PC-9 (cell line): ENCODE measurements at regions not wholly inside any gene's neighbourhood (a gene's known extent, or its start where the extent isn't known, plus 50 kb on each side); places are given as distances from the start of the nearest gene placed in this dataset.

Experiments used
- BruUV-seq: library from RNA; stranded (reverse); fragments of 400-500 nt; replicated peaks from 2 replicates; lab custom pipeline; 2021; lab: Mats Ljungman, UMichigan
- CTCF ChIA-PET: fragments of 300-600 bp; sonication (Branson Sonifier 250); formaldehyde crosslinking; loops from one replicate; lab custom pipeline; 2022; ENCODE audit warnings: antibody characterized with exemption; lab: Charles Lee
- POLR2A ChIA-PET: fragments of 300-600 bp; sonication (Branson Sonifier 250); formaldehyde crosslinking; loops from one replicate; lab custom pipeline; 2022; ENCODE audit warnings: antibody characterized with exemption; ENCODE audit not compliant: unreplicated experiment; lab: Charles Lee
- DNase-seq, 2 experiments: peaks; one replicate each; pipeline versions ENCODE4 v3.0.0 to v3.0.0-alpha.2; 2015 to 2022; ENCODE audit warnings: mixed read lengths in 1 of 2
- H2AFZ ChIP-seq: fragments of 200-600 bp; sonication (generic); 2 replicates; pipeline ENCODE4 v1.8.1; 2017; ENCODE audit warnings: antibody characterized with exemption
- H3F3A ChIP-seq: fragments of 200-600 bp; sonication (generic); 2 replicates; pipeline ENCODE4 v1.8.1; 2017; ENCODE audit warnings: antibody characterized with exemption, mild to moderate bottlenecking, low read depth; ENCODE audit not compliant: insufficient read depth
- H3K27ac ChIP-seq: fragments of 200-600 bp; sonication (generic); 2 replicates; pipeline ENCODE4 v1.6.1; 2016; ENCODE audit warnings: mixed run types
- H3K27me3 ChIP-seq: fragments of 200-600 bp; sonication (generic); 2 replicates; pipeline ENCODE4 v1.6.1; 2016; ENCODE audit warnings: low read depth, mixed run types; ENCODE audit not compliant: insufficient read depth
- H3K36me3 ChIP-seq: fragments of 200-600 bp; sonication (generic); 2 replicates; pipeline ENCODE4 v1.6.1; 2016; ENCODE audit warnings: low read depth, mixed run types
- H3K4me1 ChIP-seq: fragments of 200-600 bp; sonication (generic); replicated peaks from 2 replicates; pipeline ENCODE4 v1.6.1; 2016; ENCODE audit warnings: mixed run types; ENCODE audit not compliant: insufficient read depth
- H3K4me2 ChIP-seq: fragments of 200-600 bp; sonication (generic); 2 replicates; pipeline ENCODE4 v1.6.1; 2017; ENCODE audit warnings: mixed run types
- H3K4me3 ChIP-seq: fragments of 200-600 bp; sonication (generic); 2 replicates; pipeline ENCODE4 v1.6.1; 2016; ENCODE audit warnings: mixed run types
- H3K79me2 ChIP-seq: fragments of 200-600 bp; sonication (generic); 2 replicates; pipeline ENCODE4 v1.6.1; 2017; ENCODE audit warnings: low read depth, mixed run types
- H3K9me2 ChIP-seq: fragments of 200-600 bp; sonication (generic); 2 replicates; pipeline ENCODE4 v1.8.1; 2017; ENCODE audit warnings: mild to moderate bottlenecking; ENCODE audit not compliant: insufficient read depth
- H3K9me3 ChIP-seq: fragments of 200-600 bp; sonication (generic); 2 replicates; pipeline ENCODE4 v1.8.1; 2016; ENCODE audit warnings: low read depth; ENCODE audit not compliant: insufficient read depth
- H4K20me1 ChIP-seq: fragments of 200-600 bp; sonication (generic); 2 replicates; pipeline ENCODE4 v1.8.1; 2017; ENCODE audit not compliant: insufficient read depth
- EZH2 ChIP-seq: fragments of 200-600 bp; sonication (generic); IDR thresholded peaks from 2 replicates; pipeline ENCODE4 v1.8.0; 2017; ENCODE audit warnings: antibody characterized with exemption, low read depth
- intact Hi-C: fragments of 100-400 bp; cut with micrococcal nuclease; formaldehyde crosslinking; loops from one replicate; pipeline ENCODE4 v1.10.0; 2022; ENCODE audit not compliant: unreplicated experiment
- TF ChIP-seq, protein P1 (sequence below): fragments of 200-600 bp; sonication (generic); conservative IDR thresholded peaks from 2 replicates; pipeline ENCODE4 v1.6.1; 2017; ENCODE audit warnings: mixed run types, antibody characterized with exemption, mild to moderate bottlenecking, moderate library complexity

DNA sequence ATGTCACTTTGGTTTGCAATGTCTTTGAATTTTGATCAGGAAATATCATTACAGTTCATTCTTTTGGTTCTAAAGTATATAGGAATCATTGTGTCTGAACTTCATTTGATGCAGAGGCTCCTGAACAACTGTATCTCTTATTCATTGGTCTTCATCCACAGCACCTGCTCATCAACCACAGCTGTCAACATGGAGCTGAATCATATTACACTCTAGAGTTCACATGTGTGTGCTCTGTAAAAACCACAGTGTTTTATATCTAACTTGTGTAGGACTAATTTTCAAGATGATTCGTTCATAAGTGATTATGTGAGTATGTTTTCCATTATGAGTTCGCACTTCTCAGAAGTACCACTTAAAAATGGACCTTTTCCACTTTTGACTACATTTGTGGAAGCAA, 643.3 kb upstream of the FAM241A start:
- CTCF ChIA-PET: no interaction called here
- Histone ChIP-seq H3K79me2 (no peaks in the 10 kb centered on the region), H3K9me3 (no peaks in the 10 kb centered on the region), H2AFZ (no peak overlapping the region), H3K4me2 (no peak overlapping the region), H3K27me3 (no peaks in the 10 kb centered on the region), H3K4me1 (no peaks in the 10 kb centered on the region), H3K36me3 (no peaks in the 10 kb centered on the region), H3K27ac (no peak overlapping the region), H4K20me1 (no peaks in the 10 kb centered on the region), H3K9me2 (no peaks in the 10 kb centered on the region), H3F3A (no peaks in the 10 kb centered on the region), H3K4me3 (no peak overlapping the region)
- TF ChIP-seq, protein P1, sequence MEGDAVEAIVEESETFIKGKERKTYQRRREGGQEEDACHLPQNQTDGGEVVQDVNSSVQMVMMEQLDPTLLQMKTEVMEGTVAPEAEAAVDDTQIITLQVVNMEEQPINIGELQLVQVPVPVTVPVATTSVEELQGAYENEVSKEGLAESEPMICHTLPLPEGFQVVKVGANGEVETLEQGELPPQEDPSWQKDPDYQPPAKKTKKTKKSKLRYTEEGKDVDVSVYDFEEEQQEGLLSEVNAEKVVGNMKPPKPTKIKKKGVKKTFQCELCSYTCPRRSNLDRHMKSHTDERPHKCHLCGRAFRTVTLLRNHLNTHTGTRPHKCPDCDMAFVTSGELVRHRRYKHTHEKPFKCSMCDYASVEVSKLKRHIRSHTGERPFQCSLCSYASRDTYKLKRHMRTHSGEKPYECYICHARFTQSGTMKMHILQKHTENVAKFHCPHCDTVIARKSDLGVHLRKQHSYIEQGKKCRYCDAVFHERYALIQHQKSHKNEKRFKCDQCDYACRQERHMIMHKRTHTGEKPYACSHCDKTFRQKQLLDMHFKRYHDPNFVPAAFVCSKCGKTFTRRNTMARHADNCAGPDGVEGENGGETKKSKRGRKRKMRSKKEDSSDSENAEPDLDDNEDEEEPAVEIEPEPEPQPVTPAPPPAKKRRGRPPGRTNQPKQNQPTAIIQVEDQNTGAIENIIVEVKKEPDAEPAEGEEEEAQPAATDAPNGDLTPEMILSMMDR: no peak
- no peak for TF ChIP-seq EZH2
- BruUV-seq: no TSS peak
- intact Hi-C loops: no loop called here
- DNase-seq: no peak
- POLR2A ChIA-PET: no interaction called here

DNA sequence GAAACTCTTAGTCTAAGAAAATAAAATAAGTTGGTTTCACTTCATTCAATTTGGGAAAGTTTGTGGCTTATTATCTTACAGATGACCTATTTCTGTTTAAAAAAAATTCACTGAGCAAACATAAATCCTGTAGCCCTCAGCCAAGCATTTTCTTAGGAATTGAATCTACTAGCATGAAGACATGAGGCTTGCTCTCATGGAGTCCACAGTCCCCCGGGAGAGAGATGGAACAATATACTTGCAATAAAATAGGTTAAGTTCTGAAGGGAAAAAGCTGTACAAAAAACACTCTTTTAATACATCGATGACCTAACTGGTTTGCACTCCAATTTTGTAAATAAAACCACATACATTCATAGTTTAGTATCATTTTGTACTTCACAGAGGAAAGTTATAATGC, 642.6 kb upstream of the FAM241A start:
- no TSS peak for BruUV-seq
- Histone ChIP-seq H3K27me3 (no peaks in the 10 kb centered on the region), H3K9me3 (no peaks in the 10 kb centered on the region), H3F3A (no peaks in the 10 kb centered on the region), H3K4me1 (no peaks in the 10 kb centered on the region), H3K4me2 (no peak overlapping the region), H3K27ac (no peak overlapping the region), H3K4me3 (no peak overlapping the region), H3K79me2 (no peaks in the 10 kb centered on the region), H3K36me3 (no peaks in the 10 kb centered on the region), H2AFZ (no peak overlapping the region), H3K9me2 (no peaks in the 10 kb centered on the region), H4K20me1 (no peaks in the 10 kb centered on the region)
- intact Hi-C loops: no loop called here
- no peak for TF ChIP-seq EZH2
- TF ChIP-seq, protein P1: no peak
- no peak for DNase-seq
- ChIA-PET POLR2A (no interaction called here), CTCF (no interaction called here)

DNA sequence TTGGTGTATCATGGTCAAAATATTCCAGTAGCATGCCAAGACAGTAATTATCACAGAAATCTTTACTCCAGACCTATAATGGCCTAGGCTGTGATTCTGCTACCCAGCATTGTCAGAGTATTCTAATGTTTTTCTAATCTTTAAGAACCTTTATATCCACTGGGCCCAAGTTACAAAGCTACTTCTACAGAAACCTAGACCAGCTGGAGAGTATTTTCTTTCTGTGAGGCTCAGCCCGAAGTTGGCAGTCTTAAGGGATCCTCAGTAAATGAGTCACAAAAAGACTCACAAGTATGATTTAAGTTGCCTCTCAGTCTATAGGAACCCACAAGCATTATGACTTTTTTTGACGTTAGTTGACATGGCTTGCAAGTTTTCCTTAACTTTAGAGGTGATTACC, 638.5 kb upstream of the FAM241A start:
- no peaks in the 10 kb centered on the region for H3K79me2 ChIP-seq
- no peaks in the 10 kb centered on the region for H3K4me1 ChIP-seq
- H3F3A ChIP-seq: no peaks in the 10 kb centered on the region
- intact Hi-C loops: no loop called here
- no TSS peak for BruUV-seq
- H3K27ac ChIP-seq: no peak overlapping the region
- no peak overlapping the region for H3K4me2 ChIP-seq
- H2AFZ ChIP-seq: no peak overlapping the region
- no peaks in the 10 kb centered on the region for H4K20me1 ChIP-seq
- TF ChIP-seq, protein P1: no peak
- no peak overlapping the region for H3K4me3 ChIP-seq
- no peak for DNase-seq
- H3K27me3 ChIP-seq: no peaks in the 10 kb centered on the region
- no peaks in the 10 kb centered on the region for H3K36me3 ChIP-seq
- ChIA-PET CTCF (no interaction called here), POLR2A (no interaction called here)
- H3K9me3 ChIP-seq: no peaks in the 10 kb centered on the region
- H3K9me2 ChIP-seq: no peaks in the 10 kb centered on the region
